ENCODE measurements at regions not wholly inside any gene's neighbourhood (a gene's known extent, or its start where the extent isn't known, plus 50 kb on each side); places are given as distances from the start of the nearest gene placed in this dataset.
A peak's percentile ranks its signal among the peaks of the same experiment; 100 is the strongest.

DNA sequence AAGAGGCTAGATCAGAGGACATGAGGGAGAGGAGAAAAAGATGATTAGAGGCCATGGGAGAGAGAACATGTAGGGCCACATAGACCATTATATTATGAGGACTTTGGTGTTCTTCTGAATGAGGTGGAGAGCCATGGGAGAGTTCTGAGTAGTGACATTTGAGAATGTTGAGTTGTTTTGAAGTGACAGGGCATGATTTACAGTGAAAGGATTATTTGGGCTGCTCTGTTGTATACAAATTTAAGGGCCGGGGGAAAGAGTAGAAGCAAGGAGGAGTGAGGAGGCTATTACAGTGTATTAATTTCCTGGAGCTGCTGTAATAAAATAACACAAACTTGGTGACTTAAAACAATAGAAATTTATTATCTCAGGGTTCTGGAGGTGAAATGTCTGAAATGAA, 102.5 kb upstream of the RGS4 start:
- DNase-seq (ENCODE audit: low read depth) = no peak

DNA sequence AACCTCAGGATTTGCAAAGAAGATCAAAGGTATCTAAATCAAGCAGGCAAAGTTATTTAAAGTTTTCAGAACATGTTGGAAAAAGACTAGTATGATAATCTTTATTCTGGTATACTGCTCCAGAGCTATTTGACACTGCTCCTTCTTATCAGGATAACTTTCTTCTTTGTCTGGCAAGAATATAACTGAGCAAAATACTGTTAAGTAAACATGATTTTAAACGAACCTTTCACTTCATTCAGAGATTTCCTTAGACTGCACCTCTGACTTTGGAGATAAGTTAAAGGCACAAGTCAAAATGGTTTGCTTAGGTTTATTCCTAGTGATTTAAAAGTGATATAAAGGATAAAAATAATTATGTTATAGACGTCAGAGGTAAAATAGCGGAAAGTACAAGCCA, 103.9 kb upstream of the CCDC190 start:
- no peak for DNase-seq (ENCODE audit: low read depth)

DNA sequence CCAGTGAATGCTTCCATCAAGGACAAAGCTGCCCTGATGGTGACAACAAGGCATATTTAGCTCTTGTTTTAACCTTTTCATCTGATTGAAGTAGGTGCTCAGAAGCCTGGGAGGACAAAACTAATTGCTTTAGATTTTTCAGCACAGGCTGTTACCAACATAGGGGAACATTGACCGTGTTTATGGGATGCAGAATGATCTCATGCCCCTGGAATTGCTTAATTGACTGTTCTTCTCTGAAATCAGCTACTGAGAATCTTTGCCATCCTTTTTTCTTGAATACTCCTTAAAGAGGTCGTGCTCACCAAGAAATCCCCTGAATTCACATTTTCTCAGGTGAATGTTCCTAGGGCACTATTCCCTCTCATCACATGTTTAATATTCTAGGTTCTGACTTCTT, 95.9 kb upstream of the CCDC190 start:
- no peak for DNase-seq (ENCODE audit: low read depth)

DNA sequence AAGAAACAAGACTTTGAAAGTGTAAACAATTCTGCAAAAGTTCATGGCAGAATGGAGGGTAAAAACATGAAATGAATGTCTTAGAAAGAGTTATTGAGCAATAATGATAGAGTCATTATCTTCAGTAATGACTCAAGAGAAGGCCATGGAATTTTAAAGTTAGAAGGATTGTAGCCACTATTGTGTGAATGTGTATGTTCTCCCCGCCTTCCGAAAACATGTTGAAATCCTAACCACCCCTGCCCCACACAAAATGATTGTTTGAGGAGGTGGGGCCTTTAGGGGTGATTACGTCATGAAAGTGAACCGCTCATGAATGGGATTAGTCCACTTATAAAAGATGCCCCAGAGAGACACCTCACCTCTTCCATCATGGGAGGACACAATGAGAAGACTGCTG, 93.8 kb upstream of the CCDC190 start:
- DNase-seq (ENCODE audit: low read depth) = no peak

DNA sequence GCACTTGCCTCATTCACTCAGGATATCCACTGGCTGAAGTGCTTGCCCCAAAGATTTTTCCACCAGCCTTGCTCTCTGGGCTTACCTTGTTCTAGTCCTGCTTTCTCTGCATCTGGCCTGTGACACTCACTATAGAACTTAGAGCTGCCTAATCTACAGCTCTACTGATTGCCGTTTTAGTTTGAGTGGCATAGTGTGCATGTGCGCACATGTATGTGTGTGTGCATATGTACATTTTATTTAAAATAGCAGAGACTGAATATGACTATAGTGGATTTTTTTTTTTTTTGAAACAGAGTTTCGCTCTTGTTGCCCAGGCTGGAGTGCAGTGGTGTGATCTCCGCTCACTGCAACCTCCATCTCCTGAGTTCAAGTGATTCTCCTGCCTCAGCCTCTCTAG, 92.0 kb upstream of the CCDC190 start:
- DNase-seq (ENCODE audit: low read depth) = no peak

DNA sequence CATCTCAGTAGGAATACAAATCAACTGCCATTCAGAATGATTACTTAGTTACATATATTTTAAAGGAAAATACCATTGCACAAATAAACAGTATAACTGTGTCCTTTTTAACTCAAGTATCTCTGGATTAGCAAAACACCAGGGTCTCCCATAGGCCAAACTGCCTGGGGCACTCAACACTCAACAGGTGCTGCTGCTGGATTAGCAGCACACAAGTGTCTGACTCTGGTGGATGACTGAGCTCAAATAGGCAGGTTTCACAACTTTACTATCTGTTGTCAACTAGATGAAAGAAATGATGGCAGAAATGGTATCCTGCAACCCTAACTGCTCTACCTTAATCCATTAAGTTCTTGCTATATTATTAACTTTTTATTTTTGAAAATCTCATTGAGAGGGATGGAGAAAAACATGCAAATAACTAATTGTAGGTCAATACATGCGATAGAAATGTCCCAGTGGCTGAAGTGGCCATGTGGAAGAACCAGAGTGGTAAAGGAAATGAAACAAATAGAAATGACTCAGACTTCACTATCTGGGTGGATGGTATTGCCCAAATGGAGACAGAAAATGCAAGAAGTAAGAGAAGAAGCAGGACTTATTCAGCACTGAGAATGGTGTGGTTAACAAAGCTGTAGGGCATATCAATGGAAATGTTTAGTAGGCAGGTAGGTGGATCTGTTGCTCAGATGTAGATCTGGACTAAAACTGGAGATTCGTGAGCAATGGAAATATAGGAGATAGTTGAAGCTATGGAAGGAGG, 90.8 kb upstream of the CCDC190 start:
- DNase-seq (ENCODE audit: low read depth) = no peak

DNA sequence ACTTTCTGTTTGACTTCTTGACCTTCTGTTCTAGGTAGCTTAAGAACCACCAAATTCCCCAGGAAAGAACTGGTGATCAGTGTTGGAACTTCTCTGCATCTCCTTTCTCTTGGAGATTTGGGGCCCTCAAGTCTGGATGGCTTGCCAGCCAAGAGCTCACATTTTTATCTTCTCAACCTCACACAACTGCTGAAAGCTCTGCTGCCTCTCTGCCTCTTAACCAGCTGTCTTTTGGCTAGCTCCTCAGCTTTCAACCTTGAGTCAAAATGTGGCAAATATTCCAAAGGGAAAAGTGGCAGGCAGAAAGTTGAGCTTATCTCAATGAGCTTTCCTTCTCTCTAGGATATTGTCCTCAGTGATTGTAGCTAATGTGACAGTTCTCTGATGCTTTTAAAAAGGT, 89.2 kb upstream of the CCDC190 start:
- DNase-seq (ENCODE audit: low read depth) = no peak

DNA sequence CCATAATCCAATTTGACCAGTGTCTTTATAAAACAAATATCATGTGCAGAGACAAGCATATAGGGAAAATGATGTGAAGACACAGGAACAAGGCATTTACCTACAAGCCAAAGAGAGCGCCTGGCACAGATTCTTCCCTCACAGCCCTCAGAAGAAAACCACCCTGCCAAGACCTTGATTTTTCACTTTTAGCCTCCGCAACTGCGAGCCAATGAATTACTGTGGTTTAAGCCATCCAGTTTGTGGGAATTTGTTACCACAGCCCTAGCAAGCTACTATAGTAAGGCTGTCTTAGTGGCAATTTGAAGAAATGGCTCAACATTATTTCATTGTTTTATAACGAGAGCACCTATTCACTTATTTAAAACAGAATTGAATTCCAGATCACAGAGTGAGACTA, 85.7 kb upstream of the CCDC190 start:
- DNase-seq (ENCODE audit: low read depth) = no peak

DNA sequence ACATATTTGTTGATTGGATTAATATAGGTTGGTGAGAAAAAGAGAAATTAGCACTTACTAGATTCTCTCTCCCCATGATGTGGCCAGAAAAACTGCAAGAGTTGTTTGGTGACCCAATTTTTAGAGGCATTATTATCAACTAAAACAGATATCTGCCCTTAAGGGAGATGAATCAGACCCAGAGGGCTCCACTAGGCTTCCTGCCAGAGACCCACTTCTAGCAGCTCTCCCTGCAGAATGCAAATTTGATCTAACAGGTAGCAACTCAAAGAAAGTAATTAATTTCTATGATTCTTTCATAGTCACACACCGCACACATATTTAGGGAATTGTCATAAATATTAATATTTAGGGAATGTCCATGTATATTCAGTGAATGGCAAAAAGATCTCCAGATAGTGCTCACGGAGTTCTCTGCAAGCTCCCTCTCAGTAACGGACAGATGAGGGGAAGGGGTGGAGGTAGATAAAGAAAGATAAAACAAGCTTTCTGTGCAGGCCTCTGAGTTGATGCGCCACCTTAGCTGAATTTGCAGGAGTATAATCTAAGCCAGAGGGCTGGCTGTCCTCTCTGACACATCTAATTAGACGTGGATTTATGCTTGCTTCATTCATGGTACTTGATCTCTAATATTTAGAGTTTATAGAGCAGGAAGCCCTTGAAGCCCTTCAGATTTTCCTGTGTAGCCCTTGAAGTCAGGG, 84.1 kb upstream of the CCDC190 start:
- DNase-seq (ENCODE audit: low read depth) = peak; percentile 7

DNA sequence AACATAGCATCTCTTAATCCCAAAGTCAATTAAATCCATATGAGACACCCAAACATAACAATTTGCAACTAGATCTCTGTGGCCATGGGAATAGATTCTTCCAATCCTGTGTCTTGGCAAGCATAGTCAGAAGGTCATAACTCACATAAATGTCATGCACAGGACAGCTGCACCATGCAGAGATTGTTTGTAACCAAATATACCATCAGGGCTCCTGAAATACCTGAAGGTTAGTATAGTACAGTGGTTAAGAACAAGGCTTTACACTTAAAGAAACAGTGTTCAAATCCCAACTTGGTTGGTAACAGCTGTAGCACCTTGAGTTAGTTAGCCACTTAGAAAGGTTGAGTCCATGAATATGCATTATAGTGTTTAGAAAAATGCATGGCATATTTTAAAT, 82.6 kb upstream of the CCDC190 start:
- DNase-seq (ENCODE audit: low read depth) = peak; percentile 7

DNA sequence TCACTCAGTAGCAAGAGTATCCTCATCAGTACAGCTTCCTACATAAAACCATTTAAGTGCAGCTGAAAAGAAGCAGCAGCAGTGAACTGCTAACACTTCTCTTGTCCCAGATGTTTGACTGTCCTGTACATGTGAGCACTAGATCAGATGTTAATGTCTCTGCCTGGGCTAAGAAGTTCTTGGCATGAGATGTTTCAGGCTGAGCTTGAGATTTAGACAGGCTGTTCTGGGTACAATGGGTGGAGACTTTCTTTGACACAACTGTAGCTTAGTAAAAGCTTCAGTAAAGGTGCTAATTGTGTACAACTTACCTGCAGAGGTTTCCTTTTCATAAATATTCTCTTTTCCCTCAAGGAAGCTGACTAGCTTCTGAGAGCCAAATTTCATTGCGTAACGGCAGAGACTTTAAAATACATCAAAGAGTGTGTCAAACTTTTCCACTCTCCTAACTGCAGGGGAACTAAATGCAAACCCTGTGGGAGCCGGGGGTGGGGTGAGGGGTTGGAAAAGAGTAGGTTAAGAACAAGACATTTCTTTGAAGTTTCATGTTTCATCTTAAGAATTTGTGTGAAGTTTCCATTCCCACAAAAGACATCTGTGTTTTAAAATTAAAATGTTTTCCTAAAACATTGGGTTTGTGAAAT, 82.1 kb upstream of the CCDC190 start:
- no peak for DNase-seq (ENCODE audit: low read depth)

DNA sequence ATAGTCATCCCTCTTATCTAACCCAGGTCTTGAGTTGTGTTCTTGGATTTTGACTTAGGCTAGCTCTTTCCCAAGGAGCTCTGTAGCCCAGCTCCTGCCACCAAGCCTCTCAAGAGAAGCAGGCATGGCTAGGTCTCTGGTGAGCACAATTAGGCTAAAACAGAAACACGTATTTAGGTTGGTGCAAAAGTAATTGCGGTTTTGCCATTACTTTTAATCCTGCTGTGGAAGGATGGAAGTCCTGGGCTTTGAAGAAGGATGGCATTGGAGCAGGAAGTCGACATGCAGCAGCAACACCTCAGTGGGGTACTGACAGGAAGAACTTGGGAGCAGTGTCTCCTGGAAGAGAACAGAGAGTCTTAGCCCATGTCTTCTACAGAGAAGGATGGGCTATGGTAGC, 80.0 kb upstream of the CCDC190 start:
- DNase-seq (ENCODE audit: low read depth) = no peak

DNA sequence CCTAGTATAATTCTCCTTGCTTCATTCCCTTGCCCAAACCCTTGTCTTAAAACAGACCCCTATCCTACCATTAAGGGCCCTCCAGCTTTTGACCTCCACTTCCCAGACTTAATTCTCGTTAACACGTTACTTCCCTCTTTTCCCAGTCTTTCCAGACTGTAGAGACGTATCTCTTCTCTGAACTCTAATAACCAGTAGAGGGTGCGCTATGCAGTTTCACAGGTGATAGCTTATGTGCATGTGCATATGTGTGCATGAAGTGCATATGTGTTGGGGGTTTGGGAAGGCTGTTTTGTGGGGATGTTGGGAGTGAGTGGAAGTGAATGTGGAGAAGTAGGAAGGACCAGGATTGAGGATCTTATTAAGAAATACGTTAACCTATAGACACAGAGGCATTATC, 78.1 kb upstream of the CCDC190 start:
- no peak for DNase-seq (ENCODE audit: low read depth)

DNA sequence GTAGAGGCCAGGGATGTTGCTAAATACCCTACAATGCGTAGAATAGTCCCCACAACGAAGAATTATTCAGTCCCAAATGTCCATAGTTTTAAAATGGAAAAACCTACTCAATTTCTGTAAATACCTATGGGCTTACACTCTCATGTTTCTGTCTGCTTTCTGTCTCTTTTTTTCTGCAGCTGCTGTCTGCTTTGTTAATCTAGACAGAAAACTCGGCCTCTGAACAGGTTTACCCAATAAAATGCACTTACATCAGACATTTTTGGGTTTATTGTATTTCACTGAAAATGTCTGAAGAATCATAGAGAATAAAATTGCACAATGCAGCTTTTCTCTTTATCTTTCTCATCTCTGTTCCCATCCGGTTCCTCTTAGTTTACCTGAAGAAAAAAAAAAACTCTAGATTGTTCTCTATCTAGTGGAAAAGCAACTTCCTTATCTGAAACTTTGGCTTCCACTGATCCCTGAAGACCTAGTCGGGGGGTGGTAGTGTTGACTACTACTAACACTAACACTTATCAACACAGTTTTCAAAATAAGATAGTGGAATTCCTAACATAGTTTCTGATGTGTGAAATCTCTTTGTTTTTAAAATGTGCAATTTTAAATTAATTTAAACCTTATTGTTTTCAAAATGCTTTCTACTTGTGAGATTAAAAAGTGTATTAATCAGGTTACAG, 76.9 kb upstream of the CCDC190 start:
- DNase-seq (ENCODE audit: low read depth) = no peak

DNA sequence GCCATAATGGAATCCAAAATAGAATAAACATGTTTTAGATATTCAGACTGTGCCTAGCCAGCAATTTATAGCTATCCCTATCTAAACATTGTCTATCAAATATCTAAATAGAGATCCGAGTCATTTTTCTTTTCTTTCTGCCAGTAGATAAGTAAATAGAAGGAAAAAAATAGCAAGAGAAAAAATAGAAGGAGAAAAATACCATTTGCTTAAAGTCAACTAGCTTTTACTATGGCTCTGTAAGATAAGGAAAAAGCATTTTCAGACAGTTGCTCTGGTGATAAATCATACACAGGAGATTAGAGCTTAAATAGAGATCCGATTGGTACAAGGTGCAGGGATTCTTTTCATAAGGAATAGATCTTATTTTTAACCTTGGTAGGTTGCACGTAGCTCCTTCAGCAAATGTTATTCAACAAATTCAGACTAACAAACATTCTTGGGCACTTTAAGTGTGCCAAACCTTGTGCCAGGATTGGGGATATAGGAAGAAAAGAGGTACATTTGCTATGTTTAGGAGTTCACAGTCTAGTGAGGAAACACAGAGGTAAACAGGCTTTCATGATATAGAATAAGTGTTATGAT, 70.1 kb upstream of the CCDC190 start:
- DNase-seq (ENCODE audit: low read depth) = no peak

DNA sequence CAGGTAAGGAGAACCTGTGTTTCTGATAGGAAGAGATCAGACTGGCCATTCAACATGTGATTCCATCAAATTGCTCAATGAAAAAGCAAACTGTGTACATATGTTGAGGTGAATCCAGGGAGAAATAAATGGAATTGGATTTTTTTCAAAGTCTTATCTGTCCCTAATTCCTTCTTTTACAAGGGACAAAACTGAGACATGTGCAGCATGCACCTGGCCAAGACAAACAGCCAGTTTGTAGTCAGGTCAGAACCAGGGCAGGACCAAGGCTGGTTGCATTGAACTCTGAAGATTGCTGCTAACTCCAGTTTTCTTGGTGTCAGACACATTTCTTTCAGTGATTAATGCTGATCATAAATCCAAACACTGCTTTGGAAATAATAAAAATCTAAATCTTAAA, 69.6 kb upstream of the CCDC190 start:
- no peak for DNase-seq (ENCODE audit: low read depth)

DNA sequence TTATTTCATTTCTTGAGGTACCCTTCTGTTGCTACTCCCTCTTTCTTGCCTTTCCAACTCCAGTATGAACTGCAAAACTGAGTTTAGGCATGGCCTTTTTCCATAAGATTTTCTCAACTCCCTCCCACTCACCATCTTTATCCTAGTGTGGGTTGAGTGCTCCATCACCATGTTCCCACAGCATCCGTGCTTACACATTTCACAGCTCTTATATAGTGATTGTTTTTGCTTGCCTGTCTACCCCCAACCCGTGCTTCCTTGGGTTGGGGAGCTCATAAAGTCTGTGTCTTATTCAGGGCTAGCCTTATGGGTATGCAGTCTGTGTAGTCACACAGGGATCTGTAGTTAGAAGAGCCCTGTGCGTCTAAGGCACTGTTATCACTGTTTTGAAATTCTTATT, 68.2 kb upstream of the CCDC190 start:
- no peak for DNase-seq (ENCODE audit: low read depth)

DNA sequence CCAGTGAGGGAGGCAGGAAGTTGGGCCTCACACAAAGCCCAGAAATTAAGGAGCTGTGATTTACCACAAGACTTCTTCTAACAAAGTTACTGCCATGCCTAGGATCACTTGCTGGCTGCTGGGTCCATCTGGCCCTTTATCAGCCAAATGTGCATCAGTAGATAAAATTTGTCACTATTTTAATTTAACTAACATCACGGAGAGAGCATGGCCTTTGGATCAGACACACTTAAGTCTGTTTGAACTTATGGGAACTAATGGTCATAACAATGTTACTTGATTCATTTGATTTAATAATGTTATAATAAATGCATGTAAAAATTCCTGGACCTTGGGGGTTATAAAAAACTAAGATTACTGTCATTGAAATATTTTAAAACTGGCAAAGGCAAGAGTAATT, 67.2 kb upstream of the CCDC190 start:
- no peak for DNase-seq (ENCODE audit: low read depth)

DNA sequence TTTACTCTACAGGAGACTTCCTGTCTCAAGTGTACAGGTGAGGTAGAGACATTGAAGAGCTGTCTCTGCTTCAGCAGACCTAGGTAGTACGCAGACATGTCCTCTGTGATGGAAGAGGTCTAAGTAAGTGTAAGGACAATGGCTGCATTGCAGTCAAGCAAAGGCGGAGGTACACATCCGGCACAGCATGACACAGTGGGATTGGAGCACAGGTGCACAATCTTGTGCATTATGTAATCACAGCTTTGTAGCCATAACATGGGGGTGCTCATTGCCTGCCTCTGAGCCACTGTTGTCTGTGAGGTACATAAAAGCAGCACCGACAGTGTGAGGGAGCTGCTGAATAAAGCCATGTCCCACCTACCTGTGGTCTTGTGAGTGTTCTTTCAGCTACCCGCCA, 66.4 kb upstream of the CCDC190 start:
- no peak for DNase-seq (ENCODE audit: low read depth)

DNA sequence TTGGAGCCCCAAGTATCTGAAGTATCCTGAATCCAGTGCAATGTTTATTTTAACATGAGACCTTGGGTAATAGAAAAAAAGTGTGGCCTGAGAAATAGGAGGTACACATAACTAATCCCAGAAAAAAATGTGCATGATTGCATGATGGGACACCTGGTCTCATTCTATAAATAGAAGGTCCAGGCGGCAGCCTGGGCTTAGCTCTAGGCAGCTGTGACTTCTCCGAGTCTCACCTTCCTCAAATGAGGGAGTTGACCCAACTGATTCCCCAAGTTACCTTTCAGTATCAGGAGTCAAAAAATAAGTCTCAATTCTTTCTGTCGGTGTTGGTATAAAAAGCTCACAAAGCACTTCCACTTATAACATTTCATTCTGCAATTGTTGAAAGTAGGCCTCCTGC, 65.9 kb upstream of the CCDC190 start:
- no peak for DNase-seq (ENCODE audit: low read depth)

DNA sequence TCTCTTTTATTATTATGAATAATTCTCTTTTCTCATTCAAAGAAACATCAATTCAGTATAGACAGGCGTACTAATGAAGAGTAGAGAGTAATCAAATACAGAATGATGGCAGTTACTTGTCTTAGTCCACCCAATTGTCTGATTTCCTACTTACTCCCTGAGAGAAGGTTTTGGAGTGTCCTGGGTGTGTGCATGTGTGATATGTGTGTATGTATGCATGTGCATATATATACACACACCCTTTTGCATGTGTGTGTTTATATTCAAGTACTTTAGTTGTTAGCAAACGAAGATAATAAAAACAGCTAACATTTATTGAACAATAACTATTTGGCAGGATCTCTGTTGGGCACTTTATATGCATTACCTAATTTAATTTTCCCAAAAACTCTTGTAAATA, 63.2 kb upstream of the CCDC190 start:
- no peak for DNase-seq (ENCODE audit: low read depth)

DNA sequence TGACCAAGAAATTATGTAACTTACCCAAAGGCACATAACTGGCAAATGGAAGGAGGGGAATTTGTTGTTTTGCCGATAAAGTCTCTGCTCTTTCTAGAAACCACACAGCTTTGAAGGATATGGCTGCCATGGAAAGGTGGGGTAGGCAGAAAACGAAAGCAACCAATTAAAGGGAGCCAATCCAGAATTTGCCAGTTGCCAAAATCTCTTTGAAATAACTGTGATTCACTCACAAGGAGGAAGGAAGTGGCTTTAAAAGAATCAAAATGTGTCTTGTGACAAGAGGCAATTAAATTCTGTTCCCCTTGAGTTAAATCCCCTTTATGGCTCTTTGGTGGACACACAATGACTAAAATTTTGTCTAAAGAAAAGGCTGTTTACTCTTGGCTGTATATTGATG, 61.2 kb upstream of the CCDC190 start:
- peak; percentile 46 for DNase-seq (ENCODE audit: low read depth)

All from Daoy (cell line).